ENCODE measurements at regions not wholly inside any gene's neighbourhood (a gene's known extent, or its start where the extent isn't known, plus 50 kb on each side); places are given as distances from the start of the nearest gene placed in this dataset.

DNA sequence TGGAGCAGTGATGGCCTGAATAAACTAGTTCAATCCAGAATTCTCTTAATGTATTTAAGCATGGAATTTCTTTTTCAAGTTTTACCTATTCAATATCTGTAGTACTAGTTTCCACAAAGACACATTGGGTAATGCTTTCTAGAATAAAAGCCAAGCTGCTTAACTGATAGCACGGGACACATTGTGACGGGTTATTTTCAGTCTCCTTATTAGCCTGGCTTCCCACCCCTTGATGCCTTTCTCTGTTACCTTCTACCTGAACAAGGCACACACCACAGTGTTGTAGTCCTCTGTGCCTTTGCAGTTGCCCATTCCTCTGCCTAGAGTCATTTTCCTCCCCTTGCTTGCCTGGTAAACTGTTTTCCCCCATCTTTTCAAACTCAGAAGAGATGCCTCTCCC lies 139.1 kb downstream of the HDGFL1 start:
- intact Hi-C loops (cut with DNase I), result no loop called here

DNA sequence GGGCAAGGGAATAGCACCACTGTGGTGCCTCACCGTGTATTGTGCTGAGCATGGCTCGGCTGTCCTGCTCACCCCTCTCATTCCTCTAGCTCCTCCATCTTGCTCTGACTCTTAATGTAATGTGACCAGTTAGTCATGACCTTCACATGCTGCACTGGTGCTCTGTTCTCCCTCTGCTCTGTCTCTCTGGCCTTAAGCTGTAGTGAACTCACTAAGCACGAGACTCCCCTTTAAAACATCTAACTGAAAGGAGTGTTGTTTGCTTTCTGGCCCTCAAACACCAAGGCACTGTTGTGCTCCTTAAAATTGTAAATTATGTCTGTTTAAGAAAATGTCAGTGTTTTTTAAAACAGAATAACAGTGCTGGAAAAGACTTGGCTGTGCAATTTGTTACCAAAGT lies 140.4 kb downstream of the HDGFL1 start:
- no peaks in the 10 kb centered on the region for H3K27me3 ChIP-seq
- TF ChIP-seq, protein P1, sequence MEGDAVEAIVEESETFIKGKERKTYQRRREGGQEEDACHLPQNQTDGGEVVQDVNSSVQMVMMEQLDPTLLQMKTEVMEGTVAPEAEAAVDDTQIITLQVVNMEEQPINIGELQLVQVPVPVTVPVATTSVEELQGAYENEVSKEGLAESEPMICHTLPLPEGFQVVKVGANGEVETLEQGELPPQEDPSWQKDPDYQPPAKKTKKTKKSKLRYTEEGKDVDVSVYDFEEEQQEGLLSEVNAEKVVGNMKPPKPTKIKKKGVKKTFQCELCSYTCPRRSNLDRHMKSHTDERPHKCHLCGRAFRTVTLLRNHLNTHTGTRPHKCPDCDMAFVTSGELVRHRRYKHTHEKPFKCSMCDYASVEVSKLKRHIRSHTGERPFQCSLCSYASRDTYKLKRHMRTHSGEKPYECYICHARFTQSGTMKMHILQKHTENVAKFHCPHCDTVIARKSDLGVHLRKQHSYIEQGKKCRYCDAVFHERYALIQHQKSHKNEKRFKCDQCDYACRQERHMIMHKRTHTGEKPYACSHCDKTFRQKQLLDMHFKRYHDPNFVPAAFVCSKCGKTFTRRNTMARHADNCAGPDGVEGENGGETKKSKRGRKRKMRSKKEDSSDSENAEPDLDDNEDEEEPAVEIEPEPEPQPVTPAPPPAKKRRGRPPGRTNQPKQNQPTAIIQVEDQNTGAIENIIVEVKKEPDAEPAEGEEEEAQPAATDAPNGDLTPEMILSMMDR (IDR thresholded peaks at IDR 0.05), result no peak
- H3K27ac ChIP-seq, result no peak overlapping the region
- no peak for ATAC-seq
- no peak for DNase-seq
- no peaks in the 10 kb centered on the region for H3K9me3 ChIP-seq
- no peaks in the 10 kb centered on the region for H3K36me3 ChIP-seq
- intact Hi-C loops (cut with DNase I), result no loop called here
- no peaks in the 10 kb centered on the region for H3K4me1 ChIP-seq
- H3K4me3 ChIP-seq, result no peak overlapping the region

More for the DNA sequence above, 139.1 kb downstream of the HDGFL1 start:
- Histone ChIP-seq H3K4me3 (no peak overlapping the region), H3K27me3 (no peaks in the 10 kb centered on the region), H3K36me3 (no peaks in the 10 kb centered on the region), H3K4me1 (no peaks in the 10 kb centered on the region), H3K9me3 (no peaks in the 10 kb centered on the region), H3K27ac (no peak overlapping the region)
- DNase-seq (no peak), ATAC-seq (no peak)
- TF ChIP-seq, protein P1 (IDR thresholded peaks at IDR 0.05), result no peak

DNA sequence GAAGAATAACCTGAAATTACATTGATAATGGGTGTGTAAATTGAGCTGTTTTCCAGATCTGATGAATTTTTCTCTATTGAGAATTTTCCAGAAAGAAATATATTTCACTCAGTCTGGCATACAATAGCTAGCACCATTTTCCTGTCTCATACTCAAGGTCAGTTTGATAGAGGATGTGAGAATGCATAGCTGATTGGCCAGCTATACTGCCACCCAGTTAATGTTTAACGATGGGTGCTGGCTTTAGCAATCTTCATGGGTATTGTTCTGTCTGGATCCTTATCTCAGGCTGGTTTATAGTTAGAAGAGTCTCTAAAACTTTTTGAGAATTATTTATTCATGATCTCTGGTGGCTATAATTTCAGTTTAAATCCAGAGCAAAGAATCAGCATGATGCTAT lies 147.4 kb downstream of the HDGFL1 start:
- no peaks in the 10 kb centered on the region for H3K9me3 ChIP-seq
- no peak overlapping the region for H3K4me3 ChIP-seq
- no peaks in the 10 kb centered on the region for H3K36me3 ChIP-seq
- DNase-seq, result no peak
- intact Hi-C loops (cut with DNase I), result no loop called here
- no peak for ATAC-seq
- H3K27me3 ChIP-seq, result no peaks in the 10 kb centered on the region
- H3K27ac ChIP-seq, result no peak overlapping the region
- no peaks in the 10 kb centered on the region for H3K4me1 ChIP-seq
- TF ChIP-seq, protein P1 (IDR thresholded peaks at IDR 0.05), result no peak

DNA sequence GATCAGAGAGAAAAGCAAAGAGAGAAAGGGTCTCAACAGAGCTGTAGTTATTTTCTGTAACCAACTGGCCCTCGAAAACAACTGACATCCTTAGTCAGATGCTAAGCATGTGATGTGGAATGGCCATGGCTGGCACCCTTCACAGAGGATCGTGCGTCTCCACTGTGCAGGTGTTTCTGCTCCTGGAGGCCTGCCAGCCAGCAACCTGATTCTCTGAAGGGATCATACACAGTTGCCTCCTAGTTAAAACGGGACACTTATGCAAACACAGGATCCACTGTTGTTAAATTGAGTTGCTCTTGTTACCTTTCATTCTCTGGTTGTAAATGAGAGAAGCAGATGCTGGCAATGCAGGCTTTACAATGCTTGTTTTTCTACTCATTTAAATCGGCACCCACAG lies 148.5 kb downstream of the HDGFL1 start:
- no peak overlapping the region for H3K27ac ChIP-seq
- TF ChIP-seq, protein P1 (IDR thresholded peaks at IDR 0.05), result no peak
- H3K4me3 ChIP-seq, result no peak overlapping the region
- no peaks in the 10 kb centered on the region for H3K36me3 ChIP-seq
- peaks cover 4% of the 10 kb centered on the region for H3K9me3 ChIP-seq
- no peaks in the 10 kb centered on the region for H3K27me3 ChIP-seq
- ATAC-seq (no peak), DNase-seq (no peak)
- intact Hi-C loops (cut with DNase I), result no loop called here
- no peaks in the 10 kb centered on the region for H3K4me1 ChIP-seq

DNA sequence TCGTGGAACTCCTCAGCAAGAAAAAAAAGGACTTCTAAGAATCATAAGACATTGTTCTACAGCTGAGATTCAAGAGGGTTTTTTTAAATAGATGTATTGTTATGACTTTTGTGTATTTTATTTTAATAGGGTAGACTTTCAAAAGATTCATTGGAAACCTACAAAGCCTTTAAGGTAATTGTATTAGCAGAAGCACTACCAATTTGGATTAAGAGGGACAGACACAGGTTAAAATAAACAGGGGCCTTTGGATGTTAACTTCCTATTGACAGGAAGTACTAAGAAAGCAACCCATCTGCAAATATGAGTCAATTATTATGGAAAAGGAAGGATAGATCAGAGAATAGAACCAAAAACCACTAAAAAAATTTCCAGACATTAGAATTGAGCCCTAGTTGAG lies 153.5 kb downstream of the HDGFL1 start:
- Histone ChIP-seq H3K36me3 (no peaks in the 10 kb centered on the region), H3K4me1 (no peaks in the 10 kb centered on the region), H3K4me3 (no peak overlapping the region), H3K27me3 (no peaks in the 10 kb centered on the region), H3K27ac (no peak overlapping the region), H3K9me3 (peaks cover 7% of the 10 kb centered on the region)
- TF ChIP-seq, protein P1 (IDR thresholded peaks at IDR 0.05), result no peak
- ATAC-seq (no peak), DNase-seq (no peak)
- intact Hi-C loops (cut with DNase I), result no loop called here

DNA sequence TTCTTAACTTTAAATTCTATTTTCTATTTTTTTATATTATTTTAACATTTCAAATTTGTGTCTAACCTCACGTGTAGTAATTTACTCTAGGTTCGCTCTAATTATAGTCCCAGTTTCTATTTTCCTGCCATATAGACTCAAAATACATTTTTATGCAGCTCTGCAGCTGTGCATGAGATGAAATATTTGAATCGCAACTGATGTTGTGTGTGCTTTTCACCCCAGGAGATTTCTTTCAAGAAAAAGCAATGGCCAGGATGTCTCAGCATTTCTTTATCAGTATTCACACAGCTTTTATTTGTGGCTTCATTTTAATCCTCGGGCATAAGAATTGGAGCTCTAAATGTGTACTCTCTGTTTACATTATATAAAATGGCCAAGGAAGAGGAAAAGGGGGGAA lies 157.6 kb downstream of the HDGFL1 start:
- H3K27ac ChIP-seq, result no peak overlapping the region
- intact Hi-C loops (cut with DNase I), result no loop called here
- H3K9me3 ChIP-seq, result peaks cover 7% of the 10 kb centered on the region
- no peak for ATAC-seq
- no peaks in the 10 kb centered on the region for H3K27me3 ChIP-seq
- H3K4me1 ChIP-seq, result no peaks in the 10 kb centered on the region
- TF ChIP-seq, protein P1 (IDR thresholded peaks at IDR 0.05), result no peak
- H3K36me3 ChIP-seq, result no peaks in the 10 kb centered on the region
- DNase-seq, result no peak
- no peak overlapping the region for H3K4me3 ChIP-seq
